GM10266 (cell line): ENCODE measurements at regions not wholly inside any gene's neighbourhood (a gene's known extent, or its start where the extent isn't known, plus 50 kb on each side); places are given as distances from the start of the nearest gene placed in this dataset.

Experiments used
- DNase-seq: peaks from one replicate; pipeline ENCODE4 v3.0.0; 2012; ENCODE audit errors: extremely low spot score
- CTCF ChIP-seq: IDR thresholded peaks from 2 replicates; pipeline ENCODE4 v1.5.1; 2012; ENCODE audit warnings: mild to moderate bottlenecking, low read depth; ENCODE audit not compliant: control insufficient read depth, insufficient read depth; ENCODE audit errors: missing control alignments

GRCh38 chr2:234684466-234684865, 187.6 kb upstream of the ARL4C start:
- DNase-seq, result no peak
- no peak for TF ChIP-seq CTCF

- DNase-seq, result no peak
- TF ChIP-seq CTCF, result no peak
Measured at GRCh38 chr2:234683950-234684349, 187.1 kb upstream of the ARL4C start.

GRCh38 chr2:234682492-234683228, 185.8 kb upstream of the ARL4C start:
- no peak for DNase-seq
- no peak for TF ChIP-seq CTCF

GRCh38 chr2:234680688-234681619, 184.1 kb upstream of the ARL4C start:
- TF ChIP-seq CTCF, result no peak

GRCh38 chr2:234679741-234680687, 183.1 kb upstream of the ARL4C start:
- no peak for DNase-seq
- no peak for TF ChIP-seq CTCF

More at GRCh38 chr2:234680688-234681619, 184.1 kb upstream of the ARL4C start:
- DNase-seq, result no peak

GRCh38 chr2:234679301-234679740, 182.4 kb upstream of the ARL4C start:
- TF ChIP-seq CTCF, result no peak
- no peak for DNase-seq
